Body of pancreas (tissue), 4 donors: ENCODE measurements at regions not wholly inside any gene's neighbourhood (a gene's known extent, or its start where the extent isn't known, plus 50 kb on each side); places are given as distances from the start of the nearest gene placed in this dataset.

Experiments used
- POLR2A ChIP-seq, 3 donors: fragments of 450-650 bp; IDR thresholded peaks; one replicate each; pipeline ENCODE4 v1.6.1; 2016; ENCODE audit warnings: antibody characterized with exemption in 3 of 3, mild to moderate bottlenecking in 2 of 3
- TF ChIP-seq, protein P1 (sequence below), 7 experiments: fragments of 450-650 bp in 4 of 7; fragments of 200-600 bp in 3 of 7; sonication (generic) in 3 of 7; IDR thresholded peaks; one replicate each; pipeline ENCODE4 v1.5.1; 2016 to 2019; ENCODE audit warnings: antibody characterized with exemption in 7 of 7

DNA sequence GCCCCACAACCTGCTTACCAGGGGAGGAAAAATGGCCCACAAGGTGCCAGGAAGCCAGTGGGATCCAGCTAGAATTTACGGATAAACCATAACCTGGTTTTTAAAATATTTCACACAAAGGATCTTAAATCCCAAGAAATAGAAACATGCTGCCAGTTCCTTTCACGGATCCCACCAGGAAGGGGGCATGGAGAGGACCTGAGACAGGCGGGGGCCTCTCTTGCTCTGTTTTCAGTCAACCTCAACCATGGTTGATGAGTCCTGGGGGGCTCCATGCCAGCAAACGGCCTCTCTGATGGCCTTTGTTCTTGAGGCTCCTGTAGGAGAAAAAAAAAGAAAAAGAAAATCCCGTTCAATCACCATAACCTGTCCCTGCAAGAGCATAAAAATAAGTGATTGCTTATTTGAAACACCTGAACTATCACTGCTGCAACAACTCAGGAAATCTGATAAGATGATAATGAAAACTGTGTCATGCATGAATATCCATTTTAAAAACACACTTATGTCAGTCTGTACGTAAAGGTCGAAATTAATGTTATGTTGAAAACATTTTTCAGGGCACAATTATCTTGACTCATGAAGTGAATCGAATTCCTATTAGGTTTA, 125.8 kb upstream of the CST7 start:
- TF ChIP-seq, protein P1, sequence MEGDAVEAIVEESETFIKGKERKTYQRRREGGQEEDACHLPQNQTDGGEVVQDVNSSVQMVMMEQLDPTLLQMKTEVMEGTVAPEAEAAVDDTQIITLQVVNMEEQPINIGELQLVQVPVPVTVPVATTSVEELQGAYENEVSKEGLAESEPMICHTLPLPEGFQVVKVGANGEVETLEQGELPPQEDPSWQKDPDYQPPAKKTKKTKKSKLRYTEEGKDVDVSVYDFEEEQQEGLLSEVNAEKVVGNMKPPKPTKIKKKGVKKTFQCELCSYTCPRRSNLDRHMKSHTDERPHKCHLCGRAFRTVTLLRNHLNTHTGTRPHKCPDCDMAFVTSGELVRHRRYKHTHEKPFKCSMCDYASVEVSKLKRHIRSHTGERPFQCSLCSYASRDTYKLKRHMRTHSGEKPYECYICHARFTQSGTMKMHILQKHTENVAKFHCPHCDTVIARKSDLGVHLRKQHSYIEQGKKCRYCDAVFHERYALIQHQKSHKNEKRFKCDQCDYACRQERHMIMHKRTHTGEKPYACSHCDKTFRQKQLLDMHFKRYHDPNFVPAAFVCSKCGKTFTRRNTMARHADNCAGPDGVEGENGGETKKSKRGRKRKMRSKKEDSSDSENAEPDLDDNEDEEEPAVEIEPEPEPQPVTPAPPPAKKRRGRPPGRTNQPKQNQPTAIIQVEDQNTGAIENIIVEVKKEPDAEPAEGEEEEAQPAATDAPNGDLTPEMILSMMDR (IDR thresholded peaks at IDR 0.05), result no peak
- TF ChIP-seq POLR2A (IDR thresholded peaks at IDR 0.05), result no peak
